Lung (tissue), 11 donors: ENCODE measurements at regions not wholly inside any gene's neighbourhood (a gene's known extent, or its start where the extent isn't known, plus 50 kb on each side); places are given as distances from the start of the nearest gene placed in this dataset.

Source experiments
- ATAC-seq: fragments of 200-7000 bp; cut with Tn5 transposase; one replicate; pipeline ENCODE4 v1.9.1; 2020; ENCODE audit warnings: moderate number of reproducible peaks; ENCODE audit not compliant: insufficient read depth, low FRiP score
- DNase-seq, 3 donors: peaks; one replicate each; pipeline ENCODE4 v3.0.0-alpha.2; 2013 to 2017
- H3K27ac ChIP-seq, 2 donors: one replicate each; pipeline ENCODE4 v1.5.1; 2013; ENCODE audit warnings: mild to moderate bottlenecking in 2 of 2, moderate library complexity in 2 of 2, control low read depth in 1 of 2, inconsistent platforms in 1 of 2, low read depth in 1 of 2, low read length in 1 of 2
- H3K27me3 ChIP-seq, 3 donors: one replicate each; pipeline ENCODE4 v1.5.1; 2013; ENCODE audit warnings: low read length in 2 of 3; ENCODE audit not compliant: control insufficient read depth in 3 of 3, insufficient read depth in 3 of 3
- H3K36me3 ChIP-seq, 4 donors: one replicate each; pipeline ENCODE4 v1.5.1; 2013; ENCODE audit warnings: low read length in 4 of 4, mild to moderate bottlenecking in 1 of 4, moderate library complexity in 1 of 4; ENCODE audit not compliant: control insufficient read depth in 4 of 4, insufficient read depth in 4 of 4
- H3K4me1 ChIP-seq, 5 donors: one replicate each; pipeline ENCODE4 v1.5.1; 2013; ENCODE audit warnings: low read length in 5 of 5, mild to moderate bottlenecking in 2 of 5, moderate library complexity in 1 of 5; ENCODE audit not compliant: control insufficient read depth in 5 of 5, insufficient read depth in 5 of 5
- H3K4me3 ChIP-seq: one replicate; pipeline ENCODE4 v1.5.1; 2013; ENCODE audit warnings: mild to moderate bottlenecking, control low read depth, moderate library complexity
- H3K9ac ChIP-seq, 2 donors: one replicate each; pipeline ENCODE4 v1.5.1; 2013; ENCODE audit warnings: low read length in 2 of 2, control low read depth in 1 of 2; ENCODE audit not compliant: insufficient read depth in 1 of 2
- H3K9me3 ChIP-seq, 4 donors: one replicate each; pipeline ENCODE4 v1.5.1; 2013; ENCODE audit warnings: low read length in 3 of 4, mild to moderate bottlenecking in 1 of 4, moderate library complexity in 1 of 4; ENCODE audit not compliant: control insufficient read depth in 4 of 4, insufficient read depth in 3 of 4
- CTCF ChIP-seq: IDR thresholded peaks from 2 replicates; pipeline ENCODE4 v1.5.1; 2012; ENCODE audit warnings: mild to moderate bottlenecking; ENCODE audit errors: control extremely low read depth, extremely low read depth
- WGBS, 2 donors: extraction: QIAGEN DNeasy Blood & Tissue Kit; methylation state at CpG; one replicate each; pipeline ENCODE4 v1.1.7; 2013; 5-methylcytosine and 5-hydroxymethylcytosine counted together
- donor health status: control.
- donor health status: control.
- donor health status: Bipolar disorder and iron deficiency.
- donor health status: healthy.
- donor health status: DM: yes; HTN: yes; CAD: no.

GRCh38 chr3:177968891-177969290 lies 567.3 kb upstream of the KCNMB2 start:
- Histone ChIP-seq H3K4me1 (no peaks in the 10 kb centered on the region), H3K9me3 (no peaks in the 10 kb centered on the region), H3K36me3 (no peaks in the 10 kb centered on the region), H3K4me3 (no peak overlapping the region), H3K27ac (no peak overlapping the region), H3K27me3 (no peaks in the 10 kb centered on the region), H3K9ac (no peak overlapping the region)
- 97 to 99% methylated on average over 2 of the region's 2 CpGs for WGBS, 2 donors
- no peak for TF ChIP-seq CTCF
- ATAC-seq (no peak), DNase-seq (no peak)

- Histone ChIP-seq H3K27ac (no peak overlapping the region), H3K4me3 (no peak overlapping the region), H3K9ac (no peak overlapping the region), H3K36me3 (no peaks in the 10 kb centered on the region), H3K9me3 (no peaks in the 10 kb centered on the region), H3K4me1 (peaks cover 0 to 13% (median 4%) of the 10 kb centered on the region in 5 donors), H3K27me3 (no peaks in the 10 kb centered on the region)
- ATAC-seq (no peak), DNase-seq (no peak)
- TF ChIP-seq CTCF = no peak
- WGBS, 2 donors = 91 to 92% methylated on average over 2 of the region's 2 CpGs
Measured at GRCh38 chr3:177973241-177973840, 562.9 kb upstream of the KCNMB2 start.

- Histone ChIP-seq H3K4me3 (no peak overlapping the region), H3K4me1 (peaks cover 0 to 18% (median 4%) of the 10 kb centered on the region in 5 donors), H3K27ac (no peak overlapping the region), H3K9ac (no peak overlapping the region), H3K27me3 (no peaks in the 10 kb centered on the region), H3K9me3 (no peaks in the 10 kb centered on the region), H3K36me3 (no peaks in the 10 kb centered on the region)
- WGBS, 2 donors = 56 to 80% methylated on average over 2 of the region's 2 CpGs
- no peak for ATAC-seq
- no peak for TF ChIP-seq CTCF
- DNase-seq = peak in 2 of 3 donors; percentile 86 to 91
Measured at GRCh38 chr3:177976241-177976640, 560.0 kb upstream of the KCNMB2 start.

GRCh38 chr3:177976866-177977265 lies 559.4 kb upstream of the KCNMB2 start:
- Histone ChIP-seq H3K4me1 (peaks cover 0 to 18% (median 4%) of the 10 kb centered on the region in 5 donors), H3K27me3 (no peaks in the 10 kb centered on the region), H3K36me3 (no peaks in the 10 kb centered on the region), H3K9ac (no peak overlapping the region), H3K27ac (no peak overlapping the region), H3K9me3 (no peaks in the 10 kb centered on the region), H3K4me3 (no peak overlapping the region)
- no peak for TF ChIP-seq CTCF
- 87 to 92% methylated on average over 2 of the region's 2 CpGs for WGBS, 2 donors
- ATAC-seq = no peak
- no peak for DNase-seq
